ENCODE measurements at regions not wholly inside any gene's neighbourhood (a gene's known extent, or its start where the extent isn't known, plus 50 kb on each side); places are given as distances from the start of the nearest gene placed in this dataset.

DNA sequence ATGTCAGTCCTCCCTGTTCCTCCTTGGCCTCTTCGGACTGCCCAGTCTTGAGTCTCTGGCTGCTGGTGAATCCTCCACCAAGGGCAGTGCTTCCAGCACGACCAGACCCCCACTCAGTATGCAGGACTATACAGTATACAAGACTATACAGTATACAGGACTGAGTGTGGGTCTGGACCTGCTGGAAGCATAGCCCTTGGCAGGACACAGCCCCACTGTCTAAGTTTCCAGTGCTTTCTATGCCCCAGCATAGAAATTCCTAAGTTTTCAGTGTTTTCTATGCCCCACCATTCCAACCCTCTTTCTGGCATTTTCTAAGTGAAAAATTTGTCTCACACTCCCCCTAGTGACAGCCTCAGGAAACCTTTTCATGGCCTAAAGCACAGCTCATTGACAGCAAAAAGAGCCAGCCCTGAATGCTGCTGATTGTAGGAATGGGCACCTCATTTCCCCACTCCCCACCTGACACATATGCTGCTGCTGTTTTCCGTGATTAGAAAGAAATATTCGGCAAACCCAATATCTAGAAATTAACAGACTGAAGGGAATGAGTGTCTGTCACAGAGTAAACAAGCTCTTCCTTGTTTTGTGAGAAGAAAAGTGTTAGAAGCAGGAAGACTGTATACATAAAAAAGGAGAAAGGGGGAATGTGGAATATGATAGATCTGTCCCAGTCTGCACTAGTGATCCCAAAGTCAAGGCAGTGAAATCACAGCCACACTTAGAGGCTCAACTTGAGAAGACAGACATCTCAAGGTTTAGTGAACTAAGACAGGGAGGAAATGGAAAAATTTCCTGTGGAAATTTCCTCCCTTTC is 206.9 kb downstream of the IBTK start:
- Histone ChIP-seq H3K4ac (replicated peaks; ENCODE audit: insufficient read length, low read depth, low read length) (peak overlapping the region; percentile 8), H3K56ac (replicated peaks; ENCODE audit: insufficient read length, low read depth, low read length) (no peak overlapping the region), H4K5ac (ENCODE audit: insufficient read length, low read depth, low read length) (peak overlapping the region; percentile 57), H4K8ac (ENCODE audit: extremely low read depth, insufficient read depth, low read length) (no peak overlapping the region), H2BK20ac (ENCODE audit: low read length) (0 out of 2 replicates have a peak overlapping the region, but pooled peaks have one; percentile 68), H3K79me1 (ENCODE audit: low read depth, low read length) (no peaks in the 10 kb centered on the region), H3K23ac (ENCODE audit: insufficient read length) (no peak overlapping the region), H2AK5ac (ENCODE audit: low read depth, low read length) (no peak overlapping the region; the same call in 1 of the 2 replicates), H2AFZ (ENCODE audit: low read length) (peak overlapping the region; percentile 93), H3K27me3 (replicated peaks in 1 of 4; ENCODE audit: control insufficient read depth in 3 of 4, extremely low read depth in 1 of 4, insufficient read depth in 3 of 4, low read length in 3 of 4) (no peaks in the 10 kb centered on the region), H3K9ac (replicated peaks in 1 of 4; ENCODE audit: extremely low read depth in 1 of 4, low read depth in 3 of 4, low read length in 3 of 4) (no peak overlapping the region), H3K36me3 (ENCODE audit: control insufficient read depth in 2 of 4, insufficient read depth in 4 of 4, low read length in 3 of 4) (no peaks in the 10 kb centered on the region), H2BK5ac (ENCODE audit: low read depth, low read length) (no peak overlapping the region), H3K79me2 (ENCODE audit: control insufficient read depth in 1 of 2, insufficient read depth in 2 of 2, low read length in 2 of 2) (no peaks in the 10 kb centered on the region), H4K91ac (replicated peaks; ENCODE audit: insufficient read length, low read length) (no peak overlapping the region), H4K20me1 (replicated peaks in 1 of 2; ENCODE audit: control insufficient read depth in 1 of 2, insufficient read depth in 2 of 2, low read length in 2 of 2) (no peaks in the 10 kb centered on the region), H3K4me2 (ENCODE audit: insufficient read depth in 1 of 2, low read depth in 2 of 2, low read length in 2 of 2) (no peak overlapping the region), H3K9me3 (ENCODE audit: insufficient read depth in 2 of 2, low read depth in 1 of 2, low read length in 1 of 2) (no peaks in the 10 kb centered on the region), H3K27ac (ENCODE audit: low read depth, low read length) (no peak overlapping the region), H3K14ac (ENCODE audit: insufficient read length) (no peak overlapping the region), H3K4me1 (replicated peaks in 1 of 4; ENCODE audit: control insufficient read depth in 3 of 4, insufficient read depth in 4 of 4, low read length in 3 of 4) (no peaks in the 10 kb centered on the region), H2BK120ac (replicated peaks; ENCODE audit: low read depth, low read length) (no peak overlapping the region), H3K18ac (ENCODE audit: extremely low read depth, low read length) (peak overlapping the region; percentile 38; the same call in 1 of the 2 replicates), H2BK12ac (ENCODE audit: low read depth, low read length) (no peak overlapping the region), H2BK15ac (ENCODE audit: low read length) (peak overlapping the region; percentile 68; the same call in 1 of the 2 replicates), H3K23me2 (ENCODE audit: low read depth, low read length) (no peaks in the 10 kb centered on the region), H3K4me3 (ENCODE audit: extremely low read depth in 1 of 4, insufficient read depth in 2 of 4, low read depth in 3 of 4, low read length in 4 of 4) (no peak overlapping the region)
- DNase-seq (ENCODE audit: low read depth in 1 of 2, low spot score in 2 of 2) (peak in 1 of 2 experiments; percentile 56), FAIRE-seq (peak; percentile 60)
- WGBS, 2 experiments (ENCODE audit: extremely low coverage in 1 of 2, insufficient coverage in 1 of 2, insufficient read length in 1 of 2, insufficient replicate concordance in 2 of 2, low coverage in 1 of 2, low lambda C conversion rate in 2 of 2, missing lambda C conversion rate in 1 of 2) = 58% methylated on average over 4 of the region's 4 CpGs; no CpG with 5 or more reads in 1 of the 2 experiments
- ChIA-PET CTCF (ENCODE audit: partially characterized antibody) (interaction anchor here (0.7 to 2.6 kb wide), 30 partner anchors 8 to 1710 kb away, joined by 3 to 25 read pairs (median 3); partner anchors contain the start of gene TENT5A), POLR2A (ENCODE audit: partially characterized antibody) (interaction anchor here (0.5 kb wide), 1 partner anchor 1090 kb away, joined by 5 read pairs; no protein-coding TSS in a partner anchor)
- TF ChIP-seq GTF2F1 (IDR thresholded peaks at IDR 0.05; ENCODE audit: borderline replicate concordance, low read depth, low read length) = no peak
- TF ChIP-seq, protein P1, sequence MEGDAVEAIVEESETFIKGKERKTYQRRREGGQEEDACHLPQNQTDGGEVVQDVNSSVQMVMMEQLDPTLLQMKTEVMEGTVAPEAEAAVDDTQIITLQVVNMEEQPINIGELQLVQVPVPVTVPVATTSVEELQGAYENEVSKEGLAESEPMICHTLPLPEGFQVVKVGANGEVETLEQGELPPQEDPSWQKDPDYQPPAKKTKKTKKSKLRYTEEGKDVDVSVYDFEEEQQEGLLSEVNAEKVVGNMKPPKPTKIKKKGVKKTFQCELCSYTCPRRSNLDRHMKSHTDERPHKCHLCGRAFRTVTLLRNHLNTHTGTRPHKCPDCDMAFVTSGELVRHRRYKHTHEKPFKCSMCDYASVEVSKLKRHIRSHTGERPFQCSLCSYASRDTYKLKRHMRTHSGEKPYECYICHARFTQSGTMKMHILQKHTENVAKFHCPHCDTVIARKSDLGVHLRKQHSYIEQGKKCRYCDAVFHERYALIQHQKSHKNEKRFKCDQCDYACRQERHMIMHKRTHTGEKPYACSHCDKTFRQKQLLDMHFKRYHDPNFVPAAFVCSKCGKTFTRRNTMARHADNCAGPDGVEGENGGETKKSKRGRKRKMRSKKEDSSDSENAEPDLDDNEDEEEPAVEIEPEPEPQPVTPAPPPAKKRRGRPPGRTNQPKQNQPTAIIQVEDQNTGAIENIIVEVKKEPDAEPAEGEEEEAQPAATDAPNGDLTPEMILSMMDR (IDR thresholded peaks at IDR 0.05; ENCODE audit: control extremely low read depth in 1 of 3, insufficient read depth in 1 of 3, low read depth in 1 of 3, low read length in 3 of 3) = peak; percentile 19 to 77 (median 62)
- peak; percentile 74 to 77 for TF ChIP-seq RAD21 (IDR thresholded peaks at IDR 0.05 in 1 of 2, conservative IDR thresholded peaks at IDR 0.05 in 1 of 2; ENCODE audit: low read depth in 2 of 2, low read length in 2 of 2)
- no peak for TF ChIP-seq TBP (IDR thresholded peaks at IDR 0.05; ENCODE audit: low read depth, low read length)
- no peak for TF ChIP-seq JUND (IDR thresholded peaks at IDR 0.05; ENCODE audit: low read length)
- TF ChIP-seq TEAD4 (IDR thresholded peaks at IDR 0.05; ENCODE audit: low read depth, low read length) = 0 out of 2 replicates have a peak, but pooled peaks have one; percentile 7
- no peak for TF ChIP-seq NANOG (IDR thresholded peaks at IDR 0.05; ENCODE audit: insufficient read depth, low read depth, low read length, poor library complexity, severe bottlenecking)
- TF ChIP-seq CREB1 (IDR thresholded peaks at IDR 0.05) = no peak
- TF ChIP-seq GABPA (IDR thresholded peaks at IDR 0.05; ENCODE audit: borderline replicate concordance, insufficient read depth, low read length) = no peak

Measured in H1 (cell line).